ENCODE measurements at regions not wholly inside any gene's neighbourhood (a gene's known extent, or its start where the extent isn't known, plus 50 kb on each side); places are given as distances from the start of the nearest gene placed in this dataset.
"Not testable (repeated sequence)": the region's sequence is repeated elsewhere in the genome, so short reads cannot be mapped to it uniquely, and the experiment has no call there.

GRCh38 chr11:49499117-49499516 lies 290.7 kb upstream of the FOLH1 start:
- Histone ChIP-seq H3K4me1 (no peaks in the 10 kb centered on the region), H3K4me3 (no peak overlapping the region), H3K9me3 (no peaks in the 10 kb centered on the region), H3K27me3 (no peaks in the 10 kb centered on the region), H3K27ac (no peak overlapping the region), H3K36me3 (ENCODE audit: low read depth, missing control alignments) (no peaks in the 10 kb centered on the region)
- 67 to 81% methylated on average over 3 of the region's 3 CpGs for WGBS, 2 donors
- no peak for TF ChIP-seq POLR2A (IDR thresholded peaks at IDR 0.05)
- no peak for TF ChIP-seq CTCF (IDR thresholded peaks at IDR 0.05)
- intact Hi-C loops (cut with DNase I; ENCODE audit: low total_unique reads), result no loop called here
- DNase-seq, result no peak

- Histone ChIP-seq H3K36me3 (ENCODE audit: low read depth, missing control alignments) (no peaks in the 10 kb centered on the region), H3K4me1 (no peaks in the 10 kb centered on the region), H3K9me3 (no peaks in the 10 kb centered on the region), H3K27ac (no peak overlapping the region), H3K27me3 (no peaks in the 10 kb centered on the region), H3K4me3 (no peak overlapping the region)
- TF ChIP-seq POLR2A (IDR thresholded peaks at IDR 0.05) (no peak), CTCF (IDR thresholded peaks at IDR 0.05) (no peak)
- DNase-seq, result no peak
- intact Hi-C loops (cut with DNase I; ENCODE audit: low total_unique reads), result no loop called here
Measured at GRCh38 chr11:49505231-49505630, 296.8 kb upstream of the FOLH1 start.

- peak; percentile 38 for DNase-seq
- H3K27me3 ChIP-seq; H3K9me3 ChIP-seq; H3K4me1 ChIP-seq; H3K27ac ChIP-seq; H3K4me3 ChIP-seq; intact Hi-C loops (cut with DNase I; ENCODE audit: low total_unique reads); H3K36me3 ChIP-seq (ENCODE audit: low read depth, missing control alignments): not testable (repeated sequence)
- peak in 1 of 3 experiments; percentile 59 for TF ChIP-seq CTCF (IDR thresholded peaks at IDR 0.05)
- WGBS, 2 donors, result 29 to 44% methylated on average over 1 of the region's 1 CpG
Measured at GRCh38 chr11:49526240-49526829, 317.9 kb upstream of the FOLH1 start.

GRCh38 chr11:49533204-49533603 lies 324.8 kb upstream of the FOLH1 start:
- Histone ChIP-seq H3K9me3 (no peaks in the 10 kb centered on the region), H3K27ac (no peak overlapping the region), H3K4me1 (no peaks in the 10 kb centered on the region), H3K36me3 (ENCODE audit: low read depth, missing control alignments) (no peaks in the 10 kb centered on the region), H3K27me3 (no peaks in the 10 kb centered on the region), H3K4me3 (no peak overlapping the region)
- no peak for TF ChIP-seq CTCF (IDR thresholded peaks at IDR 0.05)
- TF ChIP-seq POLR2A (IDR thresholded peaks at IDR 0.05), result no peak
- DNase-seq, result no peak
- intact Hi-C loops (cut with DNase I; ENCODE audit: low total_unique reads), result no loop called here

GRCh38 chr11:49538927-49539326 lies 330.5 kb upstream of the FOLH1 start:
- H3K27ac ChIP-seq; H3K9me3 ChIP-seq; H3K4me3 ChIP-seq; H3K27me3 ChIP-seq; H3K4me1 ChIP-seq; H3K36me3 ChIP-seq (ENCODE audit: low read depth, missing control alignments); intact Hi-C loops (cut with DNase I; ENCODE audit: low total_unique reads); DNase-seq: not testable (repeated sequence)
- WGBS, 2 donors, result 86 to 92% methylated on average over 4 of the region's 4 CpGs

GRCh38 chr11:49558261-49558847 lies 350.0 kb upstream of the FOLH1 start:
- H3K27ac ChIP-seq; H3K9me3 ChIP-seq; DNase-seq; H3K36me3 ChIP-seq (ENCODE audit: low read depth, missing control alignments); H3K4me3 ChIP-seq; H3K4me1 ChIP-seq; H3K27me3 ChIP-seq; intact Hi-C loops (cut with DNase I; ENCODE audit: low total_unique reads): not testable (repeated sequence)
- WGBS, 2 donors, result 7 to 31% methylated on average over 2 to 40 of the region's 42 CpGs

GRCh38 chr11:49560593-49560992 lies 352.2 kb upstream of the FOLH1 start:
- H3K4me1 ChIP-seq; H3K4me3 ChIP-seq; H3K36me3 ChIP-seq (ENCODE audit: low read depth, missing control alignments); DNase-seq; H3K9me3 ChIP-seq; intact Hi-C loops (cut with DNase I; ENCODE audit: low total_unique reads); H3K27ac ChIP-seq; H3K27me3 ChIP-seq: not testable (repeated sequence)
- WGBS, 2 donors, result 6 to 10% methylated on average over 3 to 13 of the region's 13 CpGs

GRCh38 chr11:49561240-49561880 lies 353.0 kb upstream of the FOLH1 start:
- H3K4me3 ChIP-seq; H3K4me1 ChIP-seq; H3K27ac ChIP-seq; H3K27me3 ChIP-seq; DNase-seq; intact Hi-C loops (cut with DNase I; ENCODE audit: low total_unique reads); H3K36me3 ChIP-seq (ENCODE audit: low read depth, missing control alignments); H3K9me3 ChIP-seq: not testable (repeated sequence)
- 8 to 10% methylated on average over 27 of the region's 27 CpGs for WGBS, 2 donors

Data from testis (tissue), 2 donors.